Activated T-helper 1 cell treated with anti-CD3 and anti-CD28 coated beads, Interleukin-12 subunit alpha, Interleukin-12 subunit beta, Interleukin-2, Interleukin-4 antibody, amounts not matched to agents 30 ng/mL and 10 ng/mL and 1 ng/mL, durations not matched to agents 14 hours and 24 hours and 36 hours (primary cell): ENCODE measurements at regions not wholly inside any gene's neighbourhood (a gene's known extent, or its start where the extent isn't known, plus 50 kb on each side); places are given as distances from the start of the nearest gene placed in this dataset.
"Not testable (repeated sequence)": the region's sequence is repeated elsewhere in the genome, so short reads cannot be mapped to it uniquely, and the experiment has no call there.

Experiments
- DNase-seq: peaks from one replicate; pipeline ENCODE4 v3.0.0; 2021; ENCODE audit warnings: low spot score
- H3K27ac Mint-ChIP-seq: one replicate; pipeline ENCODE4 v1.8.0; 2021; ENCODE audit warnings: mild to moderate bottlenecking, mixed read lengths
- H3K27me3 Mint-ChIP-seq: one replicate; pipeline ENCODE4 v1.8.0; 2022; ENCODE audit warnings: mild to moderate bottlenecking, moderate library complexity, mixed read lengths; ENCODE audit not compliant: insufficient read depth
- H3K36me3 Mint-ChIP-seq: one replicate; pipeline ENCODE4 v1.8.0; 2021; ENCODE audit warnings: low read depth, mixed read lengths
- H3K4me1 Mint-ChIP-seq: one replicate; pipeline ENCODE4 v1.8.0; 2021; ENCODE audit warnings: low read depth, mixed read lengths
- H3K4me3 Mint-ChIP-seq: one replicate; pipeline ENCODE4 v1.8.0; 2021; ENCODE audit warnings: mild to moderate bottlenecking, moderate library complexity, mixed read lengths
- H3K9me3 Mint-ChIP-seq: one replicate; pipeline ENCODE4 v1.8.0; 2021; ENCODE audit warnings: mixed read lengths
- intact Hi-C: fragments of 100-400 bp; cut with micrococcal nuclease; formaldehyde crosslinking; loops from one replicate; pipeline ENCODE4 v1.15.1; 2024

GRCh38 chr1:115453666-115454065 is 115.6 kb upstream of the NGF start:
- Mint-ChIP-seq H3K27me3 (no peaks in the 10 kb centered on the region), H3K4me1 (no peaks in the 10 kb centered on the region), H3K9me3 (no peaks in the 10 kb centered on the region), H3K4me3 (no peak overlapping the region), H3K36me3 (no peaks in the 10 kb centered on the region), H3K27ac (no peak overlapping the region)
- intact Hi-C loops = no loop called here
- no peak for DNase-seq

DNA sequence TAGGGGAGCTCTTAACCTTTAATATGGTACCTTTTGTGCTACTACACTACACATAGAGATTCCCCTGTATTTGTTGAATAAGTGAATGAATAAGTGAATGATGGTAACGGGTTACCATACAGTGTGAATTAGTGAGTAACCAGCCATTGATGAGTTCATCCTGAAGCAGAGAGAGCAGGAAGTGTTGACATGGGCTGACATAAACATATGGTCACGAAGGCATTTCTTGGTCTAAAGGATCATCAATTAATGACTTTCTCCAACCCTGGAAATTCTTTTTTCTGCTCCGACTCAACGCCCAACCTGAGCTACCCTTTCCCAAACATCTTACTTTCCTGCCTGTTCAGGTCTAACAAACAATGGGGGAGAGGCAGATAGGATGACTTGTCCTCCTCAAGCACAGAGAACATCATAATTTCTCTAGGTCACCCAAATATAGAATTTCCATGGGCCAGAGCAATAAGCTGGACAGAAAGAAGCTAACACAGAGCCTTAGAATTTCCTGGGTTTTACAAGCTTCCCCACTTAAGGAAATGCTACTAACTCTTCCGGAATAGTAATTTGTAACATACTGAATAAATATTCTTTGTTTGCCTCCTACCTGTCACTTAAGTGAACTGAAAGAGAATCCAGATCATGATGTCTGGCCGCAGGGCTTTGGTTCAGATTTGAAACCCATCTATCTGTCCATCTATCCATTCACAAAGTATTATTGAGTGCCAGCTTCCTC is 114.7 kb upstream of the NGF start:
- no peak overlapping the region for H3K4me3 Mint-ChIP-seq
- intact Hi-C loops = no loop called here
- H3K36me3 Mint-ChIP-seq = no peaks in the 10 kb centered on the region
- no peaks in the 10 kb centered on the region for H3K27me3 Mint-ChIP-seq
- H3K27ac Mint-ChIP-seq = no peak overlapping the region
- no peak for DNase-seq
- no peaks in the 10 kb centered on the region for H3K4me1 Mint-ChIP-seq
- H3K9me3 Mint-ChIP-seq = no peaks in the 10 kb centered on the region

GRCh38 chr1:115450501-115451040 is 112.5 kb upstream of the NGF start:
- no peak for DNase-seq
- H3K27ac Mint-ChIP-seq = no peak overlapping the region
- H3K4me1 Mint-ChIP-seq = no peaks in the 10 kb centered on the region
- H3K4me3 Mint-ChIP-seq = no peak overlapping the region
- intact Hi-C loops = no loop called here
- H3K27me3 Mint-ChIP-seq = no peaks in the 10 kb centered on the region
- H3K36me3 Mint-ChIP-seq = no peaks in the 10 kb centered on the region
- H3K9me3 Mint-ChIP-seq = no peaks in the 10 kb centered on the region

DNA sequence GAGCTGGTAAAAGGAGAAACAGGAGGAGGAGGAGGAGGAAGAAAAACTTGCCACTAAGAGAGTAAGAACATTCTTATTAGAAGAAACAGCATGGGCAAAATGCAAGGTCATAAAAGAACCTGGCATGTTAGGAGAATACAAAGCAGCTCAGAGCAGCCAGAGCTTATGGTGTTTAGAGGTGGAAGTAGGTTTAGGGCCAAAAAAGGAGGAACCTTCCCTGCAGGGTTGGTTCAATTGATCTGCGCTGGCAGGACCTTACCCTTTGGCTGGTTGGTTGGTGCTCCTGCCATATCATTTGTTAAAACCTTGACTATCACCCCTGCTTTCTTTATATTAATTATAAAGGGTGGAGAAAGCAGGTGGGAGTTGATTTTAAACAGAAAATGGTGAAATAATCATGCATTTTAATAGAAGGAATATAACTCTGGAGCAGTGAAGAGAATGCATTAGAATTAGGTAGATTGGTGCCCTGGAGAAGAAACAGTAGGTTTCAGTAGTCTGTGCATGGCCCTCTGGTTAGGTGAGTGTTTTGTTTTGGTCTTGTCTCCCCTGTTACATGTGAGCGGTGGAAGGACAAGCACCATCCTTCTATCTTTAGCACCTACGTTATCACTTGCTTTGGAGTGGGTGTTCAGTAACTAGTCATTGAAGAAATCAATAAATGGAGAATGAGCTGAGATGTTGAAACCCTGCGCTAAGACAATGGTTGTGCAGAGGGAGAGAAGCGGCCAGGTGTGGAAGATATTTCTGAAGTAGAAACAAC is 110.4 kb upstream of the NGF start:
- no peak overlapping the region for H3K4me3 Mint-ChIP-seq
- no peaks in the 10 kb centered on the region for H3K9me3 Mint-ChIP-seq
- intact Hi-C loops = no loop called here
- no peaks in the 10 kb centered on the region for H3K4me1 Mint-ChIP-seq
- no peaks in the 10 kb centered on the region for H3K27me3 Mint-ChIP-seq
- H3K36me3 Mint-ChIP-seq = no peaks in the 10 kb centered on the region
- no peak overlapping the region for H3K27ac Mint-ChIP-seq
- no peak for DNase-seq

DNA sequence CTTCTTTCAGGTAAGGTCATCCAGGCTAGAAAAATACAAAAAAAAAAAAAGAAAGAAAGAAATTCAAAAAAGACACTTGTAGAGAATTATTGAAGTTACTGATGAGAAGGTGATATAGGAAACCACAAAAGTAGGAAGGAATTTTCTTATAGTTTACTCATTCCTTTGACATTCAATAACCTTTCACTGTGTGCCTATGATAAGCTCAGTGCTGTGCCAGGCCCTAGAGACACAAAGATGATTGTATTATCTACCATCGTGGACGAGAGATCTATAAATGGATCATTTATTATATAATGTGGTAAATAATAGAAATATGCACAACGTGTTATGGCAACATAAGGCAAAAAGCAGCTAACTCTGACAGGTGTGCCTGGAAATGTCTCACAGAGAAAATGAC is 109.6 kb upstream of the NGF start:
- DNase-seq = no peak
- no peaks in the 10 kb centered on the region for H3K9me3 Mint-ChIP-seq
- no peaks in the 10 kb centered on the region for H3K36me3 Mint-ChIP-seq
- no peaks in the 10 kb centered on the region for H3K4me1 Mint-ChIP-seq
- no peak overlapping the region for H3K4me3 Mint-ChIP-seq
- H3K27me3 Mint-ChIP-seq = no peaks in the 10 kb centered on the region
- intact Hi-C loops = no loop called here
- no peak overlapping the region for H3K27ac Mint-ChIP-seq

DNA sequence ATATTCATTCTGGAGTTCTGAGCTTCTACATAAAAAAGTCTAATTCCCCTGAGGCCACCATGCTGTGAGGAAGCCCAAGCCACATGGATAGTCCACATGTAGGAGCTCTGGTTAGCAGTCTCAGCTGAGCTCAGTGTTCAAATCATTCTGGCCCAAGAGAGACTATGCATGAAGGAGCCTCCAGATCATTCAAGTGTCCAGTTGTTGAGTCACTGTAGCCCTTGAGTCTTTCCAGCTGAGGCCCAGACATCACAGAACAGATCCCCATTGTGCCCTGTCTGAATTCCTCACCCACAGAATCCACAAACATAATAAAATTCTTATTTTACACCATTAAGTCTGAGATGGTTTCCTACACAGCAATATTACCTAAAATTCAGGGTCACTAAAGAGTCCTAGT is 107.0 kb upstream of the NGF start:
- intact Hi-C loops = no loop called here
- DNase-seq = no peak
- Mint-ChIP-seq H3K4me3 (no peak overlapping the region), H3K27me3 (peaks cover 2% of the 10 kb centered on the region), H3K4me1 (no peaks in the 10 kb centered on the region), H3K36me3 (no peaks in the 10 kb centered on the region), H3K27ac (no peak overlapping the region), H3K9me3 (peaks cover 1% of the 10 kb centered on the region)

GRCh38 chr1:115440733-115441132 is 102.7 kb upstream of the NGF start:
- intact Hi-C loops = no loop called here
- no peak for DNase-seq
- Mint-ChIP-seq H3K27me3 (peaks cover 4% of the 10 kb centered on the region), H3K9me3 (peaks cover 4% of the 10 kb centered on the region), H3K4me1 (no peaks in the 10 kb centered on the region), H3K36me3 (no peaks in the 10 kb centered on the region), H3K27ac (no peak overlapping the region), H3K4me3 (no peak overlapping the region)

- DNase-seq, H3K27ac Mint-ChIP-seq, H3K36me3 Mint-ChIP-seq, H3K27me3 Mint-ChIP-seq, H3K9me3 Mint-ChIP-seq, intact Hi-C loops, H3K4me3 Mint-ChIP-seq, H3K4me1 Mint-ChIP-seq: not testable (repeated sequence)
These were observed 101.5 kb upstream of the NGF start for GRCh38 chr1:115439520-115439919.

DNA sequence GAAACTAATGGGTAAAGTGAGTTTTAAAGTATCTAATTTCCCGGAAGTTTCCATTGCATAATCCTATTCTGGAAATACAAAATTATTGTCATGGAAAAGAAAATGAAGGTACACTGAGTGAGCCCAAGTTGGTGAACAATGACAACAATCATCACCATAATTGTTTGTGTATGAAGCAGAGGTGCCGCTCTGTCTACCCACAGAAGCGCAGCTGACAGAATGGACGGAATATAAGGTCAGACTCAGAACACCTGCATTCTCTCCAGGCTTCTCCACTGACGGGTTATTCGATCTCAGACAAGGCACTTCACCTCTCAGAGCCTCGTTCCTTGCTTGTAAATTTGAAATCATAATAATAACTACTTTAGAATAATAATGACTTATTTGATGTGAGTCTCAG is 99.1 kb upstream of the NGF start:
- peaks cover 4% of the 10 kb centered on the region for H3K9me3 Mint-ChIP-seq
- H3K4me1 Mint-ChIP-seq = no peaks in the 10 kb centered on the region
- no peak for DNase-seq
- intact Hi-C loops = no loop called here
- peaks cover 2% of the 10 kb centered on the region for H3K27me3 Mint-ChIP-seq
- H3K36me3 Mint-ChIP-seq = no peaks in the 10 kb centered on the region
- H3K4me3 Mint-ChIP-seq = no peak overlapping the region
- H3K27ac Mint-ChIP-seq = no peak overlapping the region

- H3K4me1 Mint-ChIP-seq = no peaks in the 10 kb centered on the region
- H3K36me3 Mint-ChIP-seq = no peaks in the 10 kb centered on the region
- DNase-seq = no peak
- peaks cover 2% of the 10 kb centered on the region for H3K27me3 Mint-ChIP-seq
- intact Hi-C loops = no loop called here
- no peak overlapping the region for H3K27ac Mint-ChIP-seq
- H3K9me3 Mint-ChIP-seq = peaks cover 4% of the 10 kb centered on the region
- no peak overlapping the region for H3K4me3 Mint-ChIP-seq
These were observed 98.5 kb upstream of the NGF start for GRCh38 chr1:115436596-115436995.

DNA sequence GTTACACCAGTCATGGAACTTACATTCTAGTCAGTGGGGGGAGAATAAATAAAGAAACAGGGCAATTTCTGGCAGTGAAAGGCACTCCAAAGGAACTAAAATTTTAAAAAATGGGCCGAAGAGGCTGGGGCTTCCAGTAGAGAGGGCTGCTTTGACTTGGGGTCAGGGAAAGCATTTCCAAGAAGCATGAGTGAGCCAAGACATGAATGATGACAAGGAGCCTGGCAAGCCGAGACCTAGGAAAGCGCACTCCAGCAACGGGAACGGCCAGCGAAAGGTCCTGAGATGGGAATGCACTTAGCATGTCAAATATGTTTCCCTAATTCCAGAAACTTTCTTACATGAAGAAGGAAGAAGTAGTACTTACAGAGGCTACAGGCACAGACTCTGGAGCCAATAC is 95.4 kb upstream of the NGF start:
- H3K4me3 Mint-ChIP-seq = no peak overlapping the region

GRCh38 chr1:115432061-115432460 is 94.0 kb upstream of the NGF start:
- no peaks in the 10 kb centered on the region for H3K4me1 Mint-ChIP-seq
- no peak overlapping the region for H3K27ac Mint-ChIP-seq
- intact Hi-C loops = no loop called here
- H3K36me3 Mint-ChIP-seq = no peaks in the 10 kb centered on the region
- H3K9me3 Mint-ChIP-seq = no peaks in the 10 kb centered on the region
- no peaks in the 10 kb centered on the region for H3K27me3 Mint-ChIP-seq
- no peak for DNase-seq
- no peak overlapping the region for H3K4me3 Mint-ChIP-seq

More for the DNA sequence above, 95.4 kb upstream of the NGF start:
- intact Hi-C loops = no loop called here
- H3K27me3 Mint-ChIP-seq = peaks cover under 1% of the 10 kb centered on the region
- no peak for DNase-seq
- no peaks in the 10 kb centered on the region for H3K9me3 Mint-ChIP-seq
- no peaks in the 10 kb centered on the region for H3K4me1 Mint-ChIP-seq
- no peaks in the 10 kb centered on the region for H3K36me3 Mint-ChIP-seq
- H3K27ac Mint-ChIP-seq = no peak overlapping the region

DNA sequence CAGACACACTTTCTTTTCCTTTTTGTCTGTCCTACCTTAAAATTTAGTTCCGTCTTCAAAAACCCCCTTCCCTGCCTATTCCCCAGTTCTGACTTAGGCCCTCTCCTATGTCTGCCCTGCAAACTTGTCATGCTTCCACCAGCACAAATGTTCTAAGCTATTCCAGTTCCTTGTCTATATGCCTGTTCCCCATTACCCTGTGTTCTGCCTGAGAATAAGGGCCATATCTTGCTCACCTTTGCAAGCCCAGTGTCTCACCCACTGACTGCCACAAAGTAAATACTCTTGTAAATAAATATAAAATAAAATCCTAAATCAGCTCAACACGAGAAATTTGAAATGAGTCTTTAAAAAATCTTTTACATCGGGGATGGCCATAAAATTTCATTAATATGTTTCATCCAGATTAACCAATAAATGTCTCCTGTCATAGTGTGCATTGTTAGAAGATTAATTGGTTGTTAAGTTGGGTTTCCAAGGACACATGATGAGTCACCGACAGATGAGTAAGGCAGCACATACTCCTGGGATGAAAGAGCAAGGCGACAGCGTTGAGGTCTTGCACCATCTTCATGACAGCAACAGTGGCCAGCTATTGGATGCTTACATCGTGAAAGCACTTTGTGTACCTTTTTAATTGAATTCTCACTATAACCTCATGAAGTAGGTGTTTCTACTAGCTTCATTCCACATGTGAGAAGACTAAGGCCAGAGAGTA is 92.6 kb upstream of the NGF start:
- no peak for DNase-seq
- intact Hi-C loops = no loop called here
- Mint-ChIP-seq H3K9me3 (no peaks in the 10 kb centered on the region), H3K27me3 (no peaks in the 10 kb centered on the region), H3K4me1 (no peaks in the 10 kb centered on the region), H3K36me3 (no peaks in the 10 kb centered on the region), H3K4me3 (no peak overlapping the region), H3K27ac (no peak overlapping the region)
